Nephron progenitor cell (in vitro differentiated cells): ENCODE measurements at regions not wholly inside any gene's neighbourhood (a gene's known extent, or its start where the extent isn't known, plus 50 kb on each side); places are given as distances from the start of the nearest gene placed in this dataset.
"Not testable (repeated sequence)": the region's sequence is repeated elsewhere in the genome, so short reads cannot be mapped to it uniquely, and the experiment has no call there.

Source experiments
- DNase-seq: peaks from one replicate; pipeline ENCODE4 v3.0.0; 2021
- H3K27ac Mint-ChIP-seq: 2 replicates; pipeline ENCODE4 v1.8.0; 2021; ENCODE audit warnings: mild to moderate bottlenecking, moderate library complexity, mixed read lengths
- H3K27me3 Mint-ChIP-seq: 2 replicates; pipeline ENCODE4 v1.8.0; 2021; ENCODE audit warnings: mild to moderate bottlenecking, low read depth, mixed read lengths; ENCODE audit not compliant: poor library complexity
- H3K36me3 Mint-ChIP-seq: 2 replicates; pipeline ENCODE4 v1.8.0; 2021; ENCODE audit warnings: low read depth, mixed read lengths
- H3K4me1 Mint-ChIP-seq: 2 replicates; pipeline ENCODE4 v1.8.0; 2021; ENCODE audit warnings: mixed read lengths
- H3K4me3 Mint-ChIP-seq: 2 replicates; pipeline ENCODE4 v1.8.0; 2021; ENCODE audit warnings: mild to moderate bottlenecking, moderate library complexity, mixed read lengths
- H3K9me3 Mint-ChIP-seq: 2 replicates; pipeline ENCODE4 v1.8.0; 2021; ENCODE audit warnings: mild to moderate bottlenecking, moderate library complexity, mixed read lengths
- CTCF ChIP-seq: fragments of 200-600 bp; sonication (generic); IDR thresholded peaks from 2 replicates; pipeline ENCODE4 v1.5.0; 2021; ENCODE audit warnings: antibody characterized with exemption

GRCh38 chr13:82058364-82058763, 1717.4 kb upstream of the SPRY2 start:
- H3K9me3 Mint-ChIP-seq = no peaks in the 10 kb centered on the region
- no peak for TF ChIP-seq CTCF
- peaks cover 5% of the 10 kb centered on the region for H3K27me3 Mint-ChIP-seq
- no peak for DNase-seq
- no peak overlapping the region for H3K27ac Mint-ChIP-seq
- H3K4me3 Mint-ChIP-seq = no peak overlapping the region
- H3K4me1 Mint-ChIP-seq = no peaks in the 10 kb centered on the region
- no peaks in the 10 kb centered on the region for H3K36me3 Mint-ChIP-seq

- H3K27me3 Mint-ChIP-seq, H3K4me3 Mint-ChIP-seq, H3K36me3 Mint-ChIP-seq, H3K27ac Mint-ChIP-seq, DNase-seq, H3K4me1 Mint-ChIP-seq: not testable (repeated sequence)
- peaks cover 10% of the 10 kb centered on the region for H3K9me3 Mint-ChIP-seq
These were observed 1704.4 kb upstream of the SPRY2 start for GRCh38 chr13:82045316-82045715.

- no peak for TF ChIP-seq CTCF
- Mint-ChIP-seq H3K9me3 (peaks cover 2% of the 10 kb centered on the region), H3K4me3 (no peak overlapping the region), H3K27me3 (no peaks in the 10 kb centered on the region), H3K4me1 (no peaks in the 10 kb centered on the region), H3K36me3 (no peaks in the 10 kb centered on the region), H3K27ac (no peak overlapping the region)
- DNase-seq = no peak
These were observed 1695.7 kb upstream of the SPRY2 start for GRCh38 chr13:82036602-82037001.

- no peaks in the 10 kb centered on the region for H3K27me3 Mint-ChIP-seq
- no peak for TF ChIP-seq CTCF
- H3K4me1 Mint-ChIP-seq = no peaks in the 10 kb centered on the region
- DNase-seq = no peak
- H3K27ac Mint-ChIP-seq = no peak overlapping the region
- no peaks in the 10 kb centered on the region for H3K9me3 Mint-ChIP-seq
- no peaks in the 10 kb centered on the region for H3K36me3 Mint-ChIP-seq
- H3K4me3 Mint-ChIP-seq = no peak overlapping the region
These were observed 1670.4 kb upstream of the SPRY2 start for GRCh38 chr13:82011355-82011754.

- no peaks in the 10 kb centered on the region for H3K36me3 Mint-ChIP-seq
- H3K4me3 Mint-ChIP-seq = no peak overlapping the region
- H3K9me3 Mint-ChIP-seq = no peaks in the 10 kb centered on the region
- no peak for TF ChIP-seq CTCF
- no peaks in the 10 kb centered on the region for H3K27me3 Mint-ChIP-seq
- no peak overlapping the region for H3K27ac Mint-ChIP-seq
- H3K4me1 Mint-ChIP-seq = no peaks in the 10 kb centered on the region
- DNase-seq = no peak
These were observed 1669.9 kb upstream of the SPRY2 start for GRCh38 chr13:82010780-82011179.

GRCh38 chr13:82002710-82003109, 1661.8 kb upstream of the SPRY2 start:
- no peak overlapping the region for H3K27ac Mint-ChIP-seq
- no peaks in the 10 kb centered on the region for H3K4me1 Mint-ChIP-seq
- no peak overlapping the region for H3K4me3 Mint-ChIP-seq
- TF ChIP-seq CTCF = no peak
- no peaks in the 10 kb centered on the region for H3K9me3 Mint-ChIP-seq
- H3K27me3 Mint-ChIP-seq = no peaks in the 10 kb centered on the region
- no peaks in the 10 kb centered on the region for H3K36me3 Mint-ChIP-seq
- DNase-seq = no peak
